Omental fat pad (tissue), 3 donors: ENCODE measurements at regions not wholly inside any gene's neighbourhood (a gene's known extent, or its start where the extent isn't known, plus 50 kb on each side); places are given as distances from the start of the nearest gene placed in this dataset.

Experiments
- ATAC-seq: fragments of 150-250 bp; one replicate; pipeline ENCODE4 v1.9.1; 2016; ENCODE audit warnings: mild to moderate bottlenecking, moderate library complexity; ENCODE audit not compliant: low FRiP score
- DNase-seq: peaks from one replicate; pipeline ENCODE4 v3.0.0-alpha.2; 2019; ENCODE audit warnings: low spot score
- CTCF ChIP-seq, 3 donors: fragments of 450-650 bp; IDR thresholded peaks; one replicate each; pipeline ENCODE4 v1.5.1; 2016 to 2017; ENCODE audit warnings: antibody characterized with exemption in 3 of 3, mild to moderate bottlenecking in 3 of 3, moderate library complexity in 2 of 3

GRCh38 chr5:163967268-163967667 is 461.8 kb downstream of the MAT2B start:
- ATAC-seq, result no peak
- TF ChIP-seq CTCF (IDR thresholded peaks at IDR 0.05), result no peak
- no peak for DNase-seq

- no peak for ATAC-seq
- no peak for DNase-seq
- TF ChIP-seq CTCF (IDR thresholded peaks at IDR 0.05), result no peak
Observed at GRCh38 chr5:163968651-163969050, 463.2 kb downstream of the MAT2B start.

- TF ChIP-seq CTCF (IDR thresholded peaks at IDR 0.05), result no peak
- ATAC-seq (no peak), DNase-seq (no peak)
Observed at GRCh38 chr5:163976696-163977095, 471.3 kb downstream of the MAT2B start.

GRCh38 chr5:163978897-163979296 is 473.5 kb downstream of the MAT2B start:
- no peak for ATAC-seq
- no peak for TF ChIP-seq CTCF (IDR thresholded peaks at IDR 0.05)

GRCh38 chr5:163988566-163988965 is 483.1 kb downstream of the MAT2B start:
- TF ChIP-seq CTCF (IDR thresholded peaks at IDR 0.05), result no peak
- ATAC-seq (no peak), DNase-seq (no peak)

More at GRCh38 chr5:163978897-163979296, 473.5 kb downstream of the MAT2B start:
- no peak for DNase-seq

- no peak for TF ChIP-seq CTCF (IDR thresholded peaks at IDR 0.05)
- no peak for DNase-seq
- ATAC-seq, result no peak
Observed at GRCh38 chr5:163993126-163993525, 487.7 kb downstream of the MAT2B start.

GRCh38 chr5:163995206-163995605 is 489.8 kb downstream of the MAT2B start:
- ATAC-seq (no peak), DNase-seq (no peak)
- no peak for TF ChIP-seq CTCF (IDR thresholded peaks at IDR 0.05)
